ENCODE measurements at regions not wholly inside any gene's neighbourhood (a gene's known extent, or its start where the extent isn't known, plus 50 kb on each side); places are given as distances from the start of the nearest gene placed in this dataset.
A peak's percentile ranks its signal among the peaks of the same experiment; 100 is the strongest.

- DNase-seq: no peak
Observed at GRCh38 chr1:193494368-193494767, 308.0 kb upstream of the B3GALT2 start.

- DNase-seq: no peak
Observed at GRCh38 chr1:193489191-193489590, 302.8 kb upstream of the B3GALT2 start.

GRCh38 chr1:193487722-193488121 lies 301.3 kb upstream of the B3GALT2 start:
- no peak for DNase-seq

- DNase-seq: no peak
Observed at GRCh38 chr1:193486671-193487229, 300.3 kb upstream of the B3GALT2 start.

GRCh38 chr1:193480755-193481154 lies 294.3 kb upstream of the B3GALT2 start:
- DNase-seq: no peak

GRCh38 chr1:193479187-193479586 lies 292.8 kb upstream of the B3GALT2 start:
- DNase-seq: peak; percentile 77

GRCh38 chr1:193476748-193477147 lies 290.3 kb upstream of the B3GALT2 start:
- DNase-seq: no peak

GRCh38 chr1:193473932-193474331 lies 287.5 kb upstream of the B3GALT2 start:
- DNase-seq: no peak

- DNase-seq: no peak
Observed at GRCh38 chr1:193472838-193473398, 286.5 kb upstream of the B3GALT2 start.

GRCh38 chr1:193472430-193472829 lies 286.0 kb upstream of the B3GALT2 start:
- DNase-seq: no peak

- no peak for DNase-seq
Observed at GRCh38 chr1:193471981-193472380, 285.6 kb upstream of the B3GALT2 start.

GRCh38 chr1:193463326-193463932 lies 277.0 kb upstream of the B3GALT2 start:
- DNase-seq: no peak

GRCh38 chr1:193462629-193463320 lies 276.4 kb upstream of the B3GALT2 start:
- no peak for DNase-seq

- DNase-seq: no peak
Observed at GRCh38 chr1:193458628-193459027, 272.2 kb upstream of the B3GALT2 start.

GRCh38 chr1:193457676-193458075 lies 271.3 kb upstream of the B3GALT2 start:
- DNase-seq: no peak

- no peak for DNase-seq
Observed at GRCh38 chr1:193456811-193457280, 270.4 kb upstream of the B3GALT2 start.

GRCh38 chr1:193451606-193452005 lies 265.2 kb upstream of the B3GALT2 start:
- no peak for DNase-seq

- no peak for DNase-seq
Observed at GRCh38 chr1:193451001-193451400, 264.6 kb upstream of the B3GALT2 start.

GRCh38 chr1:193448682-193449461 lies 262.5 kb upstream of the B3GALT2 start:
- no peak for DNase-seq

- no peak for DNase-seq
Observed at GRCh38 chr1:193443886-193444285, 257.5 kb upstream of the B3GALT2 start.

- DNase-seq: no peak
Observed at GRCh38 chr1:193438771-193439170, 252.4 kb upstream of the B3GALT2 start.

GRCh38 chr1:193438312-193438711 lies 251.9 kb upstream of the B3GALT2 start:
- DNase-seq: no peak

GRCh38 chr1:193437785-193438184 lies 251.4 kb upstream of the B3GALT2 start:
- no peak for DNase-seq

Measured in activated effector memory CD4-positive, alpha-beta T cell treated with Interleukin-2 at 50 U/mL for 16 hours (primary cell).